WTC11 (cell line): ENCODE measurements at regions not wholly inside any gene's neighbourhood (a gene's known extent, or its start where the extent isn't known, plus 50 kb on each side); places are given as distances from the start of the nearest gene placed in this dataset.

Experiments used
- CTCF ChIP-seq: fragments of 200-600 bp; IDR thresholded peaks from 2 replicates; pipeline ENCODE4 v1.8.0; 2022; ENCODE audit warnings: antibody characterized with exemption
- KAT7 ChIP-seq: sonication (generic); formaldehyde crosslinking; IDR thresholded peaks from 2 replicates; pipeline ENCODE4 v1.8.1; 2023; ENCODE audit warnings: missing genetic modification reagents, mild to moderate bottlenecking, borderline replicate concordance
- SP1 ChIP-seq: sonication (generic); formaldehyde crosslinking; conservative IDR thresholded peaks from 2 replicates; pipeline ENCODE4 v1.8.1; 2022; ENCODE audit warnings: missing genetic modification reagents
- ZNF416 ChIP-seq: fragments of 250-450 bp; sonication (Bioruptor Pico); IDR thresholded peaks from 2 replicates; pipeline ENCODE4 v1.9.0; 2021; ENCODE audit warnings: mild to moderate bottlenecking, inconsistent platforms

- TF ChIP-seq SP1 (CRISPR knock-in tag): no peak
- no peak for TF ChIP-seq ZNF416 (CRISPR knock-in tag)
- no peak for TF ChIP-seq CTCF
- TF ChIP-seq KAT7 (CRISPR knock-in tag): no peak
Measured at GRCh38 chr14:45680531-45680930, 427.5 kb upstream of the MIS18BP1 start.
